Heart right ventricle (tissue), 16 donors: ENCODE measurements at regions not wholly inside any gene's neighbourhood (a gene's known extent, or its start where the extent isn't known, plus 50 kb on each side); places are given as distances from the start of the nearest gene placed in this dataset.

Source experiments
- ATAC-seq, 8 donors: fragments of 200-7000 bp; cut with Tn5 transposase; one replicate each; pipeline ENCODE4 v1.9.1; 2020; ENCODE audit warnings: mild to moderate bottlenecking in 8 of 8, moderate library complexity in 8 of 8, moderate number of reproducible peaks in 1 of 8
- DNase-seq, 2 donors: peaks; one replicate each; pipeline ENCODE4 v3.0.0-alpha.2; 2020
- H3K27ac ChIP-seq, 10 donors: fragments of 200-600 bp; sonication (generic) in 2 of 10; one replicate each; pipeline versions ENCODE4 v1.5.0 to v1.8.0; 2020 to 2022; ENCODE audit warnings: mild to moderate bottlenecking in 3 of 10
- H3K27me3 ChIP-seq, 7 donors: fragments of 200-600 bp; one replicate each; pipeline ENCODE4 v1.8.0; 2021 to 2022; ENCODE audit warnings: mild to moderate bottlenecking in 2 of 7
- H3K36me3 ChIP-seq, 9 donors: fragments of 200-600 bp; sonication (generic) in 1 of 9; one replicate each; pipeline versions ENCODE4 v1.5.0 to v1.8.0; 2020 to 2022; ENCODE audit warnings: mild to moderate bottlenecking in 2 of 9
- H3K4me1 ChIP-seq, 9 donors: fragments of 200-600 bp; sonication (generic) in 1 of 9; one replicate each; pipeline versions ENCODE4 v1.5.0 to v1.8.0; 2020 to 2022; ENCODE audit warnings: mild to moderate bottlenecking in 4 of 9
- H3K4me3 ChIP-seq, 10 donors: fragments of 200-600 bp; sonication (generic) in 2 of 10; one replicate each; pipeline versions ENCODE4 v1.5.0 to v1.8.0; 2020 to 2022; ENCODE audit warnings: mild to moderate bottlenecking in 7 of 10, moderate library complexity in 2 of 10
- H3K9me3 ChIP-seq, 11 donors: fragments of 200-600 bp in 10 of 11; sonication (generic) in 2 of 11; one replicate each; pipeline versions ENCODE4 v1.5.0 to v1.8.0; 2013 to 2022; ENCODE audit warnings: mild to moderate bottlenecking in 2 of 11, control low read depth in 1 of 11, moderate library complexity in 1 of 11
- CTCF ChIP-seq, 9 donors: fragments of 200-600 bp; sonication (generic) in 2 of 9; IDR thresholded peaks; one replicate each; pipeline versions ENCODE4 v1.5.0 to v1.8.0; 2021 to 2022; ENCODE audit warnings: antibody characterized with exemption in 9 of 9, mild to moderate bottlenecking in 5 of 9, moderate library complexity in 1 of 9
- WGBS, 2 donors: extraction: QIAGEN DNeasy Blood & Tissue Kit; methylation state at CpG; one replicate each; pipeline ENCODE4 v1.1.7; 2013; ENCODE audit warnings: inconsistent platforms in 1 of 2; 5-methylcytosine and 5-hydroxymethylcytosine counted together
- intact Hi-C, 10 donors: fragments of 100-400 bp; cut with DNase I; formaldehyde crosslinking; loops; one replicate each; pipeline versions ENCODE4 v1.11.1 to v1.14.2; 2022
- donor health status: Arrhythmogenic right ventricular cardiomyopathy.
- donor health status: ischemic (EF 13 %, LVEDD 7.1; RV severe dilation, severe dysfunction).
- donor health status: healthy with polysubstance abuse.
- donor health status: DM: no; HTN: yes; CAD: no.
- donor health status: DM: no; HTN: no; CAD: no.
- donor health status: ischemic (EF 25% LVEDD 6.9; RV normal size, moderate dysfunction).
- donor health status: ischemic (EF 25% LVEDD 5.7; RV mildly dilated, moderate dysfunction).
- donor health status: healthy.
- donor health status: DM: yes; HTN: yes; CAD: no.
- donor health status: Ischemic cardiomyopathy.
- donor health status: ischemic (EF 35%, LVEDD 5.7; RV mildly dilated, moderate dysfunction).
- donor health status: nonischemic (EF 11% LVEDD 7.7; RV severe dilation, severe dysfunction).
- donor health status: DM: yes; HTN: yes; CAD: no.
- donor health status: PGD.
- donor health status: ischemic (EF 29% LVEDD 5.4; RV normal size, mild dysfunction).
- donor health status: nonischemic (EF 23%, LVEDD 6.1; RV moderate dilation, normal function).

DNA sequence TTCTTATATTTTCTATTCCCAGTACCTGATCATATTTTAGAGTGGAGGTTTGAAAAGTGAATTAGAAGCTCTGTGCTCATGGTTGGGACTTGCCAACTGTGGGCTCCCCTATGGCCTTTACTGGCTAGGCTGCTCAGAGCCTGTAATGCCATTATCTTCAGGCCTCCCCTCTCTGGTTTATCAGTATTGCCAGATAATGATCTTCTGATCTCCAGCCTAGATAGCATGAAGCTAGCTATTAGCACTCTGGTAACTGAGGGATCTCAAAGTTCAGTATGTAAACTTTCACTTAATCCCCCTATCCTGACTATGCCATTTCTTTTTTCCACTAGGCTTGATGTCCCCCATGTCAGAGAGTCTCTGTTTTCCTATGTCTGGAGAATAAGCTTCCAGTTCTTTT is 393.7 kb upstream of the CITED2 start:
- no peak for ATAC-seq
- Histone ChIP-seq H3K36me3 (no peaks in the 10 kb centered on the region), H3K9me3 (no peaks in the 10 kb centered on the region), H3K27me3 (no peaks in the 10 kb centered on the region), H3K4me1 (peaks cover 11 to 31% (median 18%) of the 10 kb centered on the region in 9 donors), H3K27ac (no peak overlapping the region), H3K4me3 (no peak overlapping the region)
- no peak for TF ChIP-seq CTCF (IDR thresholded peaks at IDR 0.05)
- DNase-seq = no peak
- intact Hi-C loops = loop anchor here in 3 of 10 donors (10.0 kb wide), 2 partner anchors 197 to 307 kb away; no protein-coding TSS in a partner anchor

GRCh38 chr6:139766796-139767195 is 392.3 kb upstream of the CITED2 start:
- Histone ChIP-seq H3K27ac (no peak overlapping the region), H3K4me3 (no peak overlapping the region), H3K9me3 (no peaks in the 10 kb centered on the region), H3K4me1 (peaks cover 11 to 43% (median 27%) of the 10 kb centered on the region in 9 donors), H3K27me3 (no peaks in the 10 kb centered on the region), H3K36me3 (no peaks in the 10 kb centered on the region)
- TF ChIP-seq CTCF (IDR thresholded peaks at IDR 0.05) = no peak
- ATAC-seq = no peak
- no peak for DNase-seq
- WGBS, 2 donors = 96 to 100% methylated on average over 2 of the region's 2 CpGs
- intact Hi-C loops = loop anchor here in 3 of 10 donors (10.0 kb wide), 2 partner anchors 198 to 308 kb away; no protein-coding TSS in a partner anchor

DNA sequence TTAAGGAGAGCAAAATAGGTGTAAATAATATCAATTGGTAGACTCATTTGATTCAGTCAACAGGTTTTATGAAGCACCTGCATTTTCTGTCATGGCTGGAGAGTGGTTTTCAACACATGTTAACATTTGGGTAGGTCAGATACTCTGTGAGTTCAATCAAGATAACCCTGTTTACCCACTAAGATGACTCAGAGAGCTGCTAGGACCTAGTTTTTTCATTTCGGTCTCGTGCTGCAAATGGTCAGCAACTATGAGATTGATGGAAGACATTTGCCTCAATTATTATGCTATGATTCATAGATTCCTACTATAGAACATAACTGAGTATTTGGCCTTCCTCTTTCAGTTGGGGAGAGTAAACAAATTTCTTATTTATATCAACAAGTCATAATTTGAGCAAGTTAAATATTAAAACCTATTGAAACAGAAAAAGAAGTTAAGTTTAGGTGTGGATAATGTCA is 391.4 kb upstream of the CITED2 start:
- Histone ChIP-seq H3K27ac (peak overlapping the region in 6 of 10 donors; percentile 77 to 83 (median 78)), H3K4me1 (peaks cover 11 to 43% (median 27%) of the 10 kb centered on the region in 9 donors), H3K9me3 (no peaks in the 10 kb centered on the region), H3K4me3 (no peak overlapping the region), H3K27me3 (no peaks in the 10 kb centered on the region), H3K36me3 (no peaks in the 10 kb centered on the region)
- 64 to 71% methylated on average over 2 of the region's 2 CpGs for WGBS, 2 donors
- intact Hi-C loops = loop anchor here in 3 of 10 donors (10.0 kb wide), 2 partner anchors 199 to 309 kb away; no protein-coding TSS in a partner anchor
- no peak for TF ChIP-seq CTCF (IDR thresholded peaks at IDR 0.05)
- DNase-seq = no peak
- ATAC-seq = no peak

GRCh38 chr6:139764498-139764986 is 390.1 kb upstream of the CITED2 start:
- peak; percentile 90 to 99 (median 96) for ATAC-seq
- H3K4me3 ChIP-seq = no peak overlapping the region
- peak overlapping the region; percentile 33 to 83 (median 78) for H3K27ac ChIP-seq
- intact Hi-C loops = loop anchor here in 7 of 10 donors (5.0 to 10.0 kb wide), 4 partner anchors 200 to 392 kb away; partner anchors contain the start of gene CITED2 (in 2 of the 7)
- no peaks in the 10 kb centered on the region for H3K36me3 ChIP-seq
- peak in 1 of 2 donors; percentile 48 for DNase-seq
- WGBS, 2 donors = 7 to 15% methylated on average over 2 of the region's 2 CpGs
- no peaks in the 10 kb centered on the region for H3K27me3 ChIP-seq
- H3K9me3 ChIP-seq = no peaks in the 10 kb centered on the region
- TF ChIP-seq CTCF (IDR thresholded peaks at IDR 0.05) = no peak
- H3K4me1 ChIP-seq = peaks cover 11 to 43% (median 30%) of the 10 kb centered on the region in 9 donors
